OCI-LY3 (cell line): ENCODE measurements at regions not wholly inside any gene's neighbourhood (a gene's known extent, or its start where the extent isn't known, plus 50 kb on each side); places are given as distances from the start of the nearest gene placed in this dataset.
"Not testable (repeated sequence)": the region's sequence is repeated elsewhere in the genome, so short reads cannot be mapped to it uniquely, and the experiment has no call there.

Experiments used
- H2AFZ ChIP-seq: fragments of 200-600, 300-600 bp; shearing (Covaris generic); 2 replicates; pipeline ENCODE4 v1.6.0; 2014; ENCODE audit warnings: antibody characterized with exemption, low read depth, low read length
- H3K27ac ChIP-seq: fragments of 200-600, 300-600 bp; sonication (generic); 2 replicates; pipeline ENCODE4 v1.5.1; 2014; ENCODE audit warnings: mild to moderate bottlenecking, low read length, moderate library complexity, mixed read lengths
- H3K27me3 ChIP-seq: fragments of 200-600, 300-600 bp; sonication (generic); 2 replicates; pipeline ENCODE4 v1.6.1; 2014; ENCODE audit warnings: low read depth, low read length, mixed read lengths
- H3K36me3 ChIP-seq: fragments of 200-600, 300-600 bp; sonication (generic); replicated peaks from 2 replicates; pipeline ENCODE3; 2014; ENCODE audit warnings: low read depth, low read length, mixed read lengths
- H3K4me1 ChIP-seq: fragments of 300-600, 200-600 bp; sonication (generic); 2 replicates; pipeline ENCODE4 v1.6.1; 2014; ENCODE audit warnings: low read length, mixed read lengths
- H3K4me2 ChIP-seq: fragments of 200-600, 300-600 bp; sonication (generic); 2 replicates; pipeline ENCODE4 v1.6.1; 2014; ENCODE audit warnings: low read length, mixed read lengths
- H3K4me3 ChIP-seq: fragments of 300-600, 200-600 bp; sonication (generic); 2 replicates; pipeline ENCODE4 v1.5.1; 2014; ENCODE audit warnings: antibody characterized with exemption, mild to moderate bottlenecking, low read length, moderate library complexity
- H3K79me2 ChIP-seq: fragments of 300-600, 200-600 bp; shearing (Covaris generic); 2 replicates; pipeline ENCODE4 v1.6.1; 2014; ENCODE audit warnings: mild to moderate bottlenecking, low read length, mixed read lengths
- H3K9ac ChIP-seq: fragments of 300-600, 200-600 bp; shearing (Covaris generic); 2 replicates; pipeline ENCODE4 v1.6.0; 2014; ENCODE audit warnings: mild to moderate bottlenecking, low read length, moderate library complexity
- H3K9me3 ChIP-seq: fragments of 200-600, 300-600 bp; shearing (Covaris generic); 2 replicates; pipeline ENCODE4 v1.6.1; 2014; ENCODE audit warnings: low read length, mixed read lengths; ENCODE audit not compliant: insufficient read depth
- H4K20me1 ChIP-seq: fragments of 200-600, 300-600 bp; sonication (generic); 2 replicates; pipeline ENCODE4 v1.6.1; 2016; ENCODE audit warnings: low read length, mixed read lengths; ENCODE audit not compliant: insufficient read depth
- EZH2phosphoT487 ChIP-seq: fragments of 200-600 bp; shearing (Covaris generic); IDR thresholded peaks from 2 replicates; pipeline ENCODE4 v1.6.1; 2018; ENCODE audit warnings: antibody characterized with exemption, mixed run types, low read depth
- TF ChIP-seq, protein P1 (sequence below): fragments of 200-600, 300-600 bp; sonication (generic); IDR thresholded peaks from 2 replicates; pipeline ENCODE4 v1.5.1; 2014; ENCODE audit warnings: antibody characterized with exemption, low read length, low read depth

DNA sequence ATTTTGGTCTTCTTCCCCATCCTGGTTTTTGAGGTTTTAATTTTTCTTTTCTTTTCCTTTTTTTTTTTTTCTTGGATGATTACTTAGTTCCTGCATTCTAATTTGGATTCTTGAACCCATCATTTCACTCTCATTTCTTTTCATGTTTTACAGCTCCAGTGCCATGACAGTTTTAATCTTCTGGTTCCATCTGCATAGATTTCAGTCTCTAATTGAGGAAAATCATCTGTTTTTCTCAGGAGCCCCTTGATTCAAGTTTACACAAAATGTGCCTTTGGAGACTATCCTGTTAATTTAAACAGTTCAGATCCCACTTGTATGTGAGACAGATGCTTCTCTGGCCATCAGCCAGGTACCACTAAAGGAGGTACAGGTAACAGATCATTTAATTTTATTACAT is 379.9 kb downstream of the PIK3C3 start:
- Histone ChIP-seq H3K9ac (no peak overlapping the region), H3K27ac (no peak overlapping the region), H3K79me2 (no peaks in the 10 kb centered on the region), H3K36me3 (no peaks in the 10 kb centered on the region), H3K9me3 (no peaks in the 10 kb centered on the region), H3K4me3 (no peak overlapping the region), H3K27me3 (no peaks in the 10 kb centered on the region), H3K4me1 (no peaks in the 10 kb centered on the region), H2AFZ (no peak overlapping the region), H3K4me2 (no peak overlapping the region), H4K20me1 (no peaks in the 10 kb centered on the region)
- TF ChIP-seq, protein P1, sequence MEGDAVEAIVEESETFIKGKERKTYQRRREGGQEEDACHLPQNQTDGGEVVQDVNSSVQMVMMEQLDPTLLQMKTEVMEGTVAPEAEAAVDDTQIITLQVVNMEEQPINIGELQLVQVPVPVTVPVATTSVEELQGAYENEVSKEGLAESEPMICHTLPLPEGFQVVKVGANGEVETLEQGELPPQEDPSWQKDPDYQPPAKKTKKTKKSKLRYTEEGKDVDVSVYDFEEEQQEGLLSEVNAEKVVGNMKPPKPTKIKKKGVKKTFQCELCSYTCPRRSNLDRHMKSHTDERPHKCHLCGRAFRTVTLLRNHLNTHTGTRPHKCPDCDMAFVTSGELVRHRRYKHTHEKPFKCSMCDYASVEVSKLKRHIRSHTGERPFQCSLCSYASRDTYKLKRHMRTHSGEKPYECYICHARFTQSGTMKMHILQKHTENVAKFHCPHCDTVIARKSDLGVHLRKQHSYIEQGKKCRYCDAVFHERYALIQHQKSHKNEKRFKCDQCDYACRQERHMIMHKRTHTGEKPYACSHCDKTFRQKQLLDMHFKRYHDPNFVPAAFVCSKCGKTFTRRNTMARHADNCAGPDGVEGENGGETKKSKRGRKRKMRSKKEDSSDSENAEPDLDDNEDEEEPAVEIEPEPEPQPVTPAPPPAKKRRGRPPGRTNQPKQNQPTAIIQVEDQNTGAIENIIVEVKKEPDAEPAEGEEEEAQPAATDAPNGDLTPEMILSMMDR, result no peak
- TF ChIP-seq EZH2phosphoT487, result no peak

DNA sequence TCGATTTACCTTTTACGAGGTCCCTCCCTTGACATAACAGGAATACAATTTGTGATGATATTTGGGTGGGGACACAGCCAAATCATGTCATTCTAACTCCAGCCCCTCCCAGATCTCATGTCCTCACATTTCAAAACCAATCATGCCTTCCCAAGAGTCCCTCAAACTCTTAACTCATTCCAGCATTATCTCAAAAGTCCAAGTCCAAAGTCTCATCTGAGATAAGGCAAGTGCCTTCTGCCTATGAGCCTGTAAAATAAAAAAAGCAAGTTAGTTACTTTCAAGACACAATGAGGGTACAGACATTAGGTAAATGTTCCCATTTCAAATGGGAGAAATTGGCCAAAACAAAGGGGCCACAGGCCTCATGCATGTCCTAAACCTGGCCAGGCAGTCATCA is 381.1 kb downstream of the PIK3C3 start:
- TF ChIP-seq EZH2phosphoT487, result no peak
- TF ChIP-seq, protein P1, result no peak
- Histone ChIP-seq H3K4me3 (no peak overlapping the region), H2AFZ (no peak overlapping the region)

DNA sequence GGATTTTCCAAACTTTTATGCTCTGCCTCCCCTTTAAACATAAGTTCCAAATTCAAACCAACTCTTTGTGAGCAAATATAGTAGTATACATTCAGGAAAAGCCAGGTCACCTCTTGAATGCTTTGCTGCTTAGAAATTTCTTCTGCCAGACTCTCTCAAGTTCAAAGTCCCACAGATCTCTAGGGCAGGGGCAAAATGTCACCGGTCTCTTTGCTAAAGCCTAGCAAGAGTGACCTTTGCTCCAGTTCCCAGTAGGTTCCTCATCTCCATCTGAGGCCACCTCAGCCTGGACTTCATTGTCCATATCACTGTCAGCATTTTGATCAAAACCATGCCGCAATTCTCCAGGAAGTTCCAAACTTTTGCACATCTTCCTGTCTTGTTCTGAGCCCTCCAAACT is 382.3 kb downstream of the PIK3C3 start:
- H3K36me3 ChIP-seq, H3K79me2 ChIP-seq, H3K4me2 ChIP-seq, H3K4me1 ChIP-seq, H3K4me3 ChIP-seq, H3K27me3 ChIP-seq, H3K9me3 ChIP-seq, H4K20me1 ChIP-seq, H2AFZ ChIP-seq, H3K27ac ChIP-seq, H3K9ac ChIP-seq: not testable (repeated sequence)

More for the DNA sequence above, 381.1 kb downstream of the PIK3C3 start:
- Histone ChIP-seq H3K9me3 (no peaks in the 10 kb centered on the region), H4K20me1 (no peaks in the 10 kb centered on the region), H3K27me3 (no peaks in the 10 kb centered on the region), H3K36me3 (no peaks in the 10 kb centered on the region), H3K79me2 (no peaks in the 10 kb centered on the region), H3K27ac (no peak overlapping the region), H3K4me1 (no peaks in the 10 kb centered on the region), H3K9ac (no peak overlapping the region), H3K4me2 (no peak overlapping the region)

DNA sequence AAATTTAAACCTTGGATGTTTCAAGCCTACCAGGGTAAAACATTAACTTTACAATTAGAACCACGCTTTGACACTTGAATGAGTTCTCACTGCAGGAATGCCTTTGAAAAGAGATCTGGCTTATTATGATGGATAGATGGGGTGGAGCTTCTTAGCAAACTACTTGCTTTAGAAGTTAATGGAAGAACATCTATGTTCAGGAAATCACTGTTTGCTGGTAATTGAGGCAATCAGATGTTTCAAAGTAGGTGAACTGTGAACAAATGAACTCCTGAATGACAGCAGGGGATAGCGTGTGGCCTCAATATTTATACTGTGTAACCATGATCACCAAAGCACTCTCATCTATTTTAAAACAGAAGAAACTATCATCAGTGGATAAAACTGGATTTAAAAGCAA is 383.6 kb downstream of the PIK3C3 start:
- no peak overlapping the region for H2AFZ ChIP-seq
- no peaks in the 10 kb centered on the region for H4K20me1 ChIP-seq
- H3K4me3 ChIP-seq, result no peak overlapping the region
- H3K36me3 ChIP-seq, result no peaks in the 10 kb centered on the region
- no peak for TF ChIP-seq EZH2phosphoT487
- TF ChIP-seq, protein P1, result no peak
- H3K4me2 ChIP-seq, result no peak overlapping the region
- no peak overlapping the region for H3K27ac ChIP-seq
- H3K9me3 ChIP-seq, result no peaks in the 10 kb centered on the region
- H3K27me3 ChIP-seq, result no peaks in the 10 kb centered on the region
- no peaks in the 10 kb centered on the region for H3K4me1 ChIP-seq
- no peaks in the 10 kb centered on the region for H3K79me2 ChIP-seq
- no peak overlapping the region for H3K9ac ChIP-seq

DNA sequence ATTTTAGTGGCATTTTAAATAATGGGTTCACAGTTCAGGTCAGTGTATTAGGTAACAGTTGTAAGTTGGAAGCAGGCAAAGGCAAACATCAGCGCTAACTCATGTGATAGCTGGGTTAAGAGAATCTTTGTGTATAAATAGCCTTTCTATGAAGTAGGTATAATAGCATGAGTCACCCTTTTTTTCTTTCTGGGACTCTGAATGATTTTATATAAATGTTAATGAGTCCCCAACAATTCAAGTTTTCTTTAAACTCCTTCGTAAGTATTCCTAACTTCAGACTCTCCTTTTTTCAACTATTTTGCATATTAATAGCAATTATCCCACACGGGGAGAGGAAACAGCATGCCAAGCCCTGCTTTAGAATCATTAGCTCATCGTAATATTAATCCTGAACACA is 384.3 kb downstream of the PIK3C3 start:
- H3K36me3 ChIP-seq, result no peaks in the 10 kb centered on the region
- H3K79me2 ChIP-seq, result no peaks in the 10 kb centered on the region
- H2AFZ ChIP-seq, result no peak overlapping the region
- no peak overlapping the region for H3K4me3 ChIP-seq
- no peak overlapping the region for H3K4me2 ChIP-seq
- TF ChIP-seq EZH2phosphoT487, result no peak
- TF ChIP-seq, protein P1, result no peak
- no peaks in the 10 kb centered on the region for H4K20me1 ChIP-seq
- H3K4me1 ChIP-seq, result no peaks in the 10 kb centered on the region
- no peak overlapping the region for H3K27ac ChIP-seq
- H3K9ac ChIP-seq, result no peak overlapping the region
- no peaks in the 10 kb centered on the region for H3K9me3 ChIP-seq
- no peaks in the 10 kb centered on the region for H3K27me3 ChIP-seq
